Retinal pigment epithelial cell (primary cell): ENCODE measurements at regions not wholly inside any gene's neighbourhood (a gene's known extent, or its start where the extent isn't known, plus 50 kb on each side); places are given as distances from the start of the nearest gene placed in this dataset.

Experiments used
- DNase-seq: peaks from one replicate; pipeline ENCODE4 v3.0.0-alpha.2; 2010; ENCODE audit warnings: low read depth
- H3K4me3 ChIP-seq: 2 replicates; pipeline ENCODE4 v1.5.1; 2011; ENCODE audit warnings: mild to moderate bottlenecking, low read length, control low read depth, moderate library complexity
- TF ChIP-seq, protein P1 (sequence below): conservative IDR thresholded peaks from 2 replicates; pipeline ENCODE4 v1.5.1; 2011; ENCODE audit warnings: low read depth, low read length, control low read depth, inconsistent platforms

DNA sequence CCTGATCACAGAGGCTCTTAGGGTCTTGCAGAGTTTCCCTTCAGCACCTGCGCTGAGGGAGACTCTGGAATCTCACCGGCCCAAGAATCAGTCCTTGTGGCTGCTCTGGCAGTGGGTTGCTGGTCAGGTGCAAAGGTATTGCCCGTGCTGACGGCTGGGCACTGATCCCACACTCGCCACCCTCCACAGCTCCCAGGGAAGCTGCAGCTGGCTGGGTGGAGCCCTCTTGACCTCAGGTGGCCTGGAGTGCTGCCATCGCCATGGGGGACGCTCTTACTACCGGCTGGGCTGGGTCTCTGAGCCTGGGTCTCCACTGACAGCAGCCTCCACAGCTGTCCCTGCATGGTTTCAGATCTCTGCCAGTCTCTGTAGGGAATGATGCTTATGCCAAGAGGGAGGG, 52.6 kb upstream of the EPHB3 start:
- DNase-seq: no peak
- H3K4me3 ChIP-seq: no peak overlapping the region
- TF ChIP-seq, protein P1, sequence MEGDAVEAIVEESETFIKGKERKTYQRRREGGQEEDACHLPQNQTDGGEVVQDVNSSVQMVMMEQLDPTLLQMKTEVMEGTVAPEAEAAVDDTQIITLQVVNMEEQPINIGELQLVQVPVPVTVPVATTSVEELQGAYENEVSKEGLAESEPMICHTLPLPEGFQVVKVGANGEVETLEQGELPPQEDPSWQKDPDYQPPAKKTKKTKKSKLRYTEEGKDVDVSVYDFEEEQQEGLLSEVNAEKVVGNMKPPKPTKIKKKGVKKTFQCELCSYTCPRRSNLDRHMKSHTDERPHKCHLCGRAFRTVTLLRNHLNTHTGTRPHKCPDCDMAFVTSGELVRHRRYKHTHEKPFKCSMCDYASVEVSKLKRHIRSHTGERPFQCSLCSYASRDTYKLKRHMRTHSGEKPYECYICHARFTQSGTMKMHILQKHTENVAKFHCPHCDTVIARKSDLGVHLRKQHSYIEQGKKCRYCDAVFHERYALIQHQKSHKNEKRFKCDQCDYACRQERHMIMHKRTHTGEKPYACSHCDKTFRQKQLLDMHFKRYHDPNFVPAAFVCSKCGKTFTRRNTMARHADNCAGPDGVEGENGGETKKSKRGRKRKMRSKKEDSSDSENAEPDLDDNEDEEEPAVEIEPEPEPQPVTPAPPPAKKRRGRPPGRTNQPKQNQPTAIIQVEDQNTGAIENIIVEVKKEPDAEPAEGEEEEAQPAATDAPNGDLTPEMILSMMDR: no peak

DNA sequence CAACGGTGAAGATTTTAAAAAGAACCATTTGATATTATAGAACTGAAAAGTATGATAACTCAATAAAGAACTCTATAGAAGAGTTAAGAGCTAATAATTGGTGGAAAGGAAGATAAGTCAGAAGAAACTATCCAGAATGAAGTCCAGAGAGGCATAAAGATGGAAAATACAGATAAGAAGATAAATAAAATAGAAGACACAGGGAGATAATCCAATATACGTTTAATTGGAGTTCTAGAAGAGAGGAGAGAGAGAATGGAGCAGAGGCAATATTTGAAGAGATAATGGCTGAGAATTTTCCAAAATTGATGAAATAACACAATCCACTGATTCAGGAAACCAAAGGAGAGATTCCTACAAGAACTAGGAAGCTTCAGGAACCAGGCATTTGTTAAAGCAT, 49.8 kb upstream of the EPHB3 start:
- DNase-seq: no peak
- H3K4me3 ChIP-seq: no peak overlapping the region
- TF ChIP-seq, protein P1: no peak
